CD4-positive, alpha-beta T cell treated with Interleukin-4 for 1 hour (primary cell): ENCODE measurements at regions not wholly inside any gene's neighbourhood (a gene's known extent, or its start where the extent isn't known, plus 50 kb on each side); places are given as distances from the start of the nearest gene placed in this dataset.
"Not testable (repeated sequence)": the region's sequence is repeated elsewhere in the genome, so short reads cannot be mapped to it uniquely, and the experiment has no call there.

Source experiments
- DNase-seq, 2 donors: peaks; one replicate each; pipeline ENCODE4 v3.0.0-alpha.2; 2020 to 2022

DNA sequence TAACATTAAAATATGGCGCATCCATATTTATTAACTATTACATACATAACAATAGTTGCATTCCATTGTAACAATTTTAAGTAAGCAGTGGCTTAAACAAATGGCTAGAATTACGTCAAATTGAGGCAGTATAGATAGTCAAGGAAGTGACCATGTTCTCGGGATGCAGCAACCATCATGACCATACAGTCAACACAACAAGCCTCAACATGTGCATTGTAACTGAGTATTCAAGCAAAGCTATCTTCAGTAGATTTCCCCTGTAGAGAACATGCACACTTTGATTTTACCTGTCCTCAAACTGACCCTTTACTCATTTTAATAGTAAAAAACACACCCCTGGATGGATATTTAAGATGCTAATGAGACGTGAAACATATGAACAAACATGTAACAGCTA is 356.4 kb downstream of the HINT1 start:
- no peak for DNase-seq

DNA sequence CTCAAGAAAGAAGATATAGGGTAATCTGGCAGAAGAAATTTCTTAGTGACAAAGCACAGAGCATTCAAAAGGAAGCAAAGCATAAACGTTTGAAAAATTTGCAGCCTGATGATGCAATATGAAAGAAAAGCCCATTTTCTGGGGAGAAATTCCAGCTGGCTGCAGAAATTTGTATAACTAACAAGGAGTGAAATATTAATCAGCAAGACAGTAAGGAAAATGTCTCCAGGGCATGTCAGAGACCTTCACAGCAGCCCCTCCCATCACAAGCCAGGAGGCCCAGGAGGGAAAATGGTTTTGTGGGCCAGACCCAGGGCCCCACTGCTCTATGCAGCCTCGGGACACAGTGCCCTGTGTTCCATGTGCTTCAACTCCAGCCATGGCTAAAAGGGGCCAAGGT is 359.4 kb downstream of the HINT1 start:
- DNase-seq, result no peak

DNA sequence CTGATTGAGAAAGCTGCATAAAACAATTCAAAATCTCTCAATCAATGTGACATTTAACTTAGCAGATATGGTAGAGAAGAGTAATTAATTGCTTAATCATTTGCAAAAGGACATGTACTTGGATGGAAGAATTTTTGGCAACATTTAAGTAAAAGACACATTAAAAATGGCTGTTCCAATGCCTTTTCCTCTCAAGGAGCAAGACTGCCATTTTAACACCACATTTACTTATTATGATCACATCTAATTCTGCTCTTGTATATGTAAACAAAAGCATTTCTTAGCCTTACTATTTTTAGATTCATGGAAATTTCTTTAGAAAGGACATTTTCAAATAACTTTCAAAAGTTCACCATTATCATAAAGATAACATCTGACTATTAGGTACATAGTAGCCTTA is 360.0 kb downstream of the HINT1 start:
- no peak for DNase-seq

DNA sequence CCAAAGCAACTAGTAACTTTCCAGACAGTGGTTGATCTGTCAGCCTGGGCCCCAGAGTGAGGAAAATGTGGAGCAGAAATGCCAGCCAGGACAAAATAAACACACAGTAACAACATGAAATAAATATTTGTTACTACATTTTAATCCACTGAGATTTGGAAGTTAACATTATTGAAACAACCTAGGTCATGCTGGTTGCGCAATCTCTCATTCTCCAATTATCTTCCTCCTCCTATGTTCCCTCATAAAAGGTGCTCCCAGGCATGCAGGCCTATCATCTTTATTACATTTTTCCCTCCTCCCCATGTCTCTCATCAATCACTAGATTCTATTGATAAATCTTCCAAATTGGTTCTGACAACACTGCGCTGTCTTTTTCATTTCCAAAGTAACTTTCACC is 363.1 kb downstream of the HINT1 start:
- no peak for DNase-seq

DNA sequence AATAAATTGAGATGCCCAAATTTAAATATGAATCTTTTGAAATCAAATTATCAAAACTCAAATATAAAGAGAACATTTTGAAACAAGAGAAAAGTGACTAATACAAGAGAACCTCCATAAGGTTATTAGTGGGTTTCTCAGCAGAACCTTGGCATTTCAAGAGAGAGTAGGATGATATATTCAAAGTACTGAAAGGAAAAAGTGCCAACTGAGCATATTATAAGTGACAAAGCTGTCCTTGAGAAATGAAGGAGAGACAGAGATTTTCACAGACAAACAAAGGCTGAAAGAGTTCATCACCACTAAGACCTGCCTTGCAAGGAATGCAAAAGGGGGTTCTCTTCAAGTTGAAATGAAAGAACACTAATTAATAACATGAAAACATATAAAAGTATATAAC is 366.0 kb downstream of the HINT1 start:
- no peak for DNase-seq

DNA sequence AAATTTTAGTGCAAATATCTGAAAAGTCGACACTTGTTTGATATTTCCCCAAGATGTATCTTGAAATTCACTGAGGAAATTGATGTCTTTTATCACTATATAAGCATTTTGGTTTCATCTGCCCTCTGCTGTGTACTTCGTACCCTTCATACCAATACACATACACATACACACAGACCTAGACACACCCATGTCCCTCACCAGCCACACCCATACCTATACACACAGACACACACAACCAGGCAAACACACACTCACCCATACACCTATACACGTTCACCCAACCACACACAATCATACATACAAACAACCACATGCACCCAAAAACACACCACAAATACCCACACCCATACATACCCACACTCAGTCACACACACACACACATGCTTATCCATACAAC is 367.8 kb downstream of the HINT1 start:
- no peak for DNase-seq

DNA sequence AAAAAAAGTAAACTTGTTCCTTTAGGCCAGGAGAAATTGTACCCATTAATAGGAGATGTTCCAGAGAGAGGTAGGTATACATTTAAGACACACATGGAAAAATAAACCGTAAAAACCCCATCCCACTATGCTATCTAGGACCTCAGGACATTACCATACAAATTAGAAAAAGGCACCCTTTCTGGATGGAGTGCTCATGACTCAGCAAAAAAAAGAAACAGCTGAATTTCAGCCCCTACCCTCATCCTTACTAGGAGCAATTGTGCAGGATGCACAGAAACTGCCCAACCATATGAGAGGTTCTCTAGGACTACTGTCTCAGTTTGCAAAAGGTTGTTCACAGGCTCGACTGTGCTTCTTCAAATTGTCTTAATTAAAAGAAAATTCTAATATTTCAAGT is 368.2 kb downstream of the HINT1 start:
- DNase-seq, result no peak

DNA sequence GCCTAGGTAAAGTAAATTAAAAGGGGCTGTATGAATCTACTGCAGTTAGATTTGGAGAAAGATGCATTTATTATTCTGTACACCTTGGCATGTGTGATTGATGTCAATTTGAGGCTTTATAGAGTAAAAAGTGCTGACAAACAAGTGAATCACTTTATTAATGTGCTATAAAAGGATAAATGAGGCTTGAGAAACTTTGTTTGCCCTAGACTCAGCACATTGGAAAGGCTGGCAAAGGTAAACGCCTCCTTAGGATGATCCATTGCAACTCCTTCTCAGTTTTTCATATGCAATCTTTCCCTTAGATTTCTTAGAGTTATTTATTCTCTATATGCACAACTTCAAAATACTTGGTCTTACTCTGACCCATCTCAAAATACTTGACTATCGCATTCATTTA is 369.0 kb downstream of the HINT1 start:
- no peak for DNase-seq

DNA sequence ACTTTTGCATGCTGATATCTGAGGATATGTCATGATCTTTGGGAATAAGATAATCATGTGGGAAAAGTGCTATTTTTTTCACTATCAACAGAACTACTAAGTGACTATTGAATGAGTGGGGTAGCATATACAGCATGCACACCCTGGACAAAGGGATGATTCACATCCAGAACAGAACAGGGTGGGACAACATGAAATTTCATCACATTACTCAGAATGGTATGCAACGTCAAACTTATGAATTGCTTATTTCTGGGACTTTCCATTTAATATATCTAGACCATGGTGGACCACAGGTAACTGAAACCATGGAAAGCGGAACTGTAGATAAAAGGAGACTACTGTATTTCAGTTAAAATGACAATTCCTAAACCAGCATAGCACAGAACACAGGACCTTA is 370.0 kb downstream of the HINT1 start:
- no peak for DNase-seq

DNA sequence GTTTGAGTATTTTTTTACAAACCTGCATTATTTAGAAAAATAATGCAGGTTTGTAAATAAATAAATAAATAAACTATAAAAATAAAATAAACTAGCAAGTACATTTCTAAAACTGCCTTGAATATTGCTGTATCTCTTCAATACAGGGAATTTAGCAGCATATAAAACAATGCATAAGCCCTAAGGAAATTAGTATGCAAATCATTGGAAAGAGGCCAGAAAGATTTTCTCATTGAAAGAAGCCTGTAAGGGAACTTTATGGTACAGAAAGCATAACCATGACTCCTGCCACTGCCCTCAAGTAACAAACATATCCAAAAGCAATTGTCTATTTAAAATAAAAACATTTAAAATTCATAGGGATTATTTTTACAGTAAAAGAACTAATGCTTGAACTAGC is 387.3 kb downstream of the HINT1 start:
- no peak for DNase-seq

DNA sequence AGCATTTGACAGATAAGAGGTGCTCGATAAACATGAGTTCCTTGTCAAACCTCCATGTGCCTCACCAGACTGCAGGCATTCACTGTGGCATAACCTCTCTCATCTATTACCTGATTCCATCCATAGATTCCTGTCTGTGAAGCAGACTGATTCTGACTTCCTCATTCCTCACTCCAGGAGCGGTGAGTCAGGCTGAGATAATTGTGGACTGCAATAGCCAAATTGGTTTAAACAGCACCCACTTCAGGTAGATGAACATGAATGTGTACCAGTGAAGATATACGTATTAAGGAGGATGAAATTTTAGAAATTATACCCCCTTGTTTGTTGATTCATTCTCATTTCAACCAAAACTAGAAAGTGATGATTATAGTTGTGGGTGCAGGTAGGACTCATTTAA is 391.2 kb downstream of the HINT1 start:
- DNase-seq, result no peak

DNA sequence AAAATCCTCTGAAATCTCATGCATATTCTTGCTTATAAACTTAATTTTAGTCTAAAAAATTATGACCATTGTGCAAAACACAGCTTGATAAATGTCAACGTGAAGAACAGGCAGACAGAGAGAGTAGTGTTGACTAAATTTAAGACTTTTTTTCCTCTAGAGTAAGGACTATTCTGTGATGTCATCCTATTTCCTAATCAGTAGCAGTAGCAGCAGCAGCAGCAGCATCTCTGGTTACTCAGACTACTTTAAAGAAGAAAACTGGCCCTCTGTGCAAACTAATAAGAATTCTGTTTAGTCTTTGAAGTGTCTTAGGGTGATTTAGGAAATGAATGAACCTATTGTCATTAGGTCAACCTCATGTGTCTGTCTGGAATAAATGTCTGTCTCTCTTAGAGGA is 403.0 kb downstream of the HINT1 start:
- no peak for DNase-seq

DNA sequence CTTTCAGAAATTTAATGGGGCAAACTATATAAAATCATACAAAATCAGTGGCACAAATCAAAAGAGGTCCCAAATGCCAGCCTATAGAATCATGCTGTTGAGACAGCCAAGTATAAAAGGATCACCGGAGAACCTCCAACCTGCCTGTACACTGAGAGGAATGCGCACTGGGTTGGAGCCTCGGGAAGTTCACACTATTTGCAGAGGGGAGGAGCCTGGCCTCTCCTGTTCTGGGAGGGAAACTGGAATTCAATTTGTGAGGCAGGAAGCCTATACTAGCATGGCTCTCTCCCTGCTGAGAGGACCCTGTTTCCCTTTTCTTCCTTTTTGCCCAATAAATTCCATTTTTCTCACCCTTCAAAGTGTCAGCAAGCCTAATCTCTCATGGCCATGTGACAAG is 406.0 kb downstream of the HINT1 start:
- no peak for DNase-seq

DNA sequence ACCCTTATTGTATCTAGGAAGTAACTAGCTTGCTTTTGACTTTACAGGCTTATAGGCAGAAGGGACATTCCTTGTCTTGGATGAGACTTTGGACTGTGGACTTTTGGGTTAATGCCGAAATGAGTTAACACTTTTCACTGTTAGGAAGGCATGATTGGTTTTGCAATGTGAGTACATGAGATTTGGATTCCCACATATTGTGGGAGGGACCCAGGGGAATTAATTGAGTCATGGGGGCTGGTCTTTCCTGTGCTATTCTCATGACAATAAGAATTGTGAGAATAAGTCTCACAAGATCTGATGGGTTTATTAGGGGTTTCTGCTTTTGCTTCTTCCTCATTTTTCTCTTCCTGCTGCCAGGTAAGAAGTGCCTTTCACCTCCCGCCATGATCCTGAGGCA is 417.5 kb downstream of the HINT1 start:
- no peak for DNase-seq

DNA sequence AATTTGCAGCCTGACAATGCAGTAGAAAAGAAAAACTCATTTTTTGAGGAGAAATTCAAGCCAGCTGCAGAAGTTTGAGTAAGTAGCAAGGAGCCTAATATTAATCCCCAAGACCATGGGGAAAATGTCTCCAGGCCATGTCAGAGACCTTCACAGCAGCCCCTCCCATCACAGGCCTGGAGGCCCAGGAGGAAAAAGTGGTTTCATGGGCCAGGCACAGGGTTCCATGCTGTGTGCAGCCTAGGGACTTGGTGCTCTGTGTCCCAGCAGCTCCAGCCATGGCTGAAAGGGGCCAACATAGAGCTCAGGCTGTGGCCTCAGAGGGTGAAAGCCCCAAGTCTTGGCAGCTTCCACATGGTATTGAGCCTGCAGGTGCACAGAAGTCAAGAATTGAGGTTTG is 418.4 kb downstream of the HINT1 start:
- DNase-seq, result not testable (repeated sequence)

DNA sequence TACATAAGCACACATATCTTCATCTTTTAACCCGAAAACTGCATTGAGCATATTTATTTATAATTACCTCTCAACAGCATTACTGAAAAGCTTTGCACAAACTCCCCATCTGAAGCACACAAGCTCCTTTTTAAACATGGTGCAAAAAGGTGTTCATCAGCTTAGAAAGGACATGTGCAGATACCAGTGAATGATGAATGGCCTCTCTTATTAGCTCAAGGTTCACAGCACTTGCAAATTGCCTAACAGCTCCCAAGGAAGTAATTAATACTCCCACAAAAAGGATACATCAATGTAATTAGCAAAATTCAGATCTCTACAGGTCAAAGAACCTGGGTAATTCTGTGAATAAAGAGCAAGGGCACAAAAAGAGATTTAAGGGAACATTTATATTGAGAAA is 422.0 kb downstream of the HINT1 start:
- no peak for DNase-seq

DNA sequence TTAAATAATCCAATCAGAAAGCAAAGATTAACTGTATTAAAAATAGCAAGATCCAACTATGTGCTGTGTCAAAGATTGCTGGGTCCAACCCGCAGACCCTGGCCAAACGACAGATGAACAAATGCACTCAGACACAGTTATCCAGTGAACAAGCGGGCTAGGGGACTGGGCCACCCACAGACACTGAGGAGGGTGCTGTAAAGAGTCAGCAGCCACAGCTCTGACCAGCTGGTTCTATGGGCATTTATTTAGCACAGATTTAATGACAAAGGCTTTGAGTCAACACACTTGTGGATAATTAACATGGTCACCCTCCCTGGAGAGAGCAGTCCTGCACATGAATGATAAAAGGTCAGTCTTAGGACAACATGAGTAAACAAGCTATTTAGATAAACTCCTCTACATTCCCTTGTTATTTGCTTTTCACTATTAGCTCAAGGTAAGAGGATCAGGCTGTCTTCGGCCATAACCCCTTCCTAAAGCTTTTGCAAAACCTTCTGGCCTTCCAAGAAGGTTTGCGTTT is 424.9 kb downstream of the HINT1 start:
- DNase-seq, result no peak

DNA sequence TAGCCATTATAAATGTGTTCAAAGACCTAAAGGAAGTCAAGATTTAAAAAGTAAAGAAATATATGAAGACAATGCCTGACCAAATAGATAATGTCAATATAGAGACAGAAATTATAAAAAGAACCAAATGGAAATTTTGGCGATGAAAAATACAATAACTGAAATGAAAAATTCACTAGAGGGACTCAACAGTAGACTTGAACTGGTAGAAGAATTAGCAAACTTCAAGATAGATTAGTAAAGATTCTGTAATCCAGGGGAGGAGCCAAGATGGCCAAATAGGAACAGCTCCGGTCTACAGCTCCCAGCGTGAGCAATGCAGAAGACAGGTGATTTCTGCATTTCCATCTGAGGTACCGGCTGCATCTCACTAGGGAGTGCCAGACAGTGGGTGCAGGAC is 433.2 kb downstream of the HINT1 start:
- no peak for DNase-seq

DNA sequence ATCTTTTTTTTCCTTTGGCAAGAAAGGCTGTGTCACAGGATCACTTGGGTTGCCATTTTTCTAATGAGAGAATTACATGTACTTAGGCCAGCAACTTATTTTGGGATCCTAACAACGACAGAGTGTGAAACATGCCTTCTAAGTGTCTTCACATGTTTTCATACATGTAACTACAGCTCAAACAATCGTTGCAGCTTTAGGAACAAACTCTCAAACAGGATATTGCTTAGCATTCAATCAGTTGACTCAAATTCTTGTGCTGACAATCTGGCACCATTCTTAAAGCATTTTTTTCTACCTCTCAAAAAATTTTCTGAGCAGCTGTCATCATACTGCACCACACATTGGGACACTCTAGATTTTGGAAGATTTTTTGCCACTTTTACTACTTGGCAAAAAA is 435.5 kb downstream of the HINT1 start:
- DNase-seq, result no peak

DNA sequence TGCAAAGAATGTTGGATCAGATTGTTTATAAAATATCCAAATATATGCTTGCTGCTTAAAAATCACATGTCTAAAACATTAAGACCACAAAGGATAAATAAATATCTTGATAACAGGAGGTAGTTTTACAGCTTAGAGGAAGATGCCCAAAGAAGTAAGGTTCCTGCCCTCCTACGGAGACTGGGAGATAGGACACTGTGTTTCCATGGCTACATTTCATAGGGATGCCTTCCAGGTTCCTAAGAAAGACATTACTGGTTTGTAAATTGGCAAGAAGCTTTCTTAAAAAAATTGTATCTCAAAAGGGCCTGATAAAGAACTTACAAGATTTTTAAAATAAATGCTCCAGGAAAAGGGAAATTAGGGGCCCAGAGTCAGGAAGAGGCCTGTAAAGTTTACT is 437.2 kb downstream of the HINT1 start:
- no peak for DNase-seq

DNA sequence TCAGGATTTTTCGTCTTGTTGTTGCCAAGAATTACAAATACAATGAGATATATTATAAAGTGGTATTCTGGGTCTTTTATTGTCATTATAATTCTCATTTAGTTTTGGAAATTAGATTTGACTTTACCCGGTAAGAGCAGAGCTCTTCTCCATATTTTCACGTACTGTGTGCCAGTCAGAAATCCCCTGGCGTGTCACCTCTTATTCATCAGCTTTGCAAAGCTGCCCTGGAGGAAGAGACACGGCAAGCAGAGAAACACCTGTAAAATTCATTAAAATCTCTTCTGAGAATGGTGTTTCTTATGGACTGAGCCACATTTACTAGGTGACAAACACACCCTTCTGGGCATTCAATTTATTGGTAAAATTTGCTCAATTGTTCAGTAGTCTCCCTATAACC is 440.4 kb downstream of the HINT1 start:
- no peak for DNase-seq

DNA sequence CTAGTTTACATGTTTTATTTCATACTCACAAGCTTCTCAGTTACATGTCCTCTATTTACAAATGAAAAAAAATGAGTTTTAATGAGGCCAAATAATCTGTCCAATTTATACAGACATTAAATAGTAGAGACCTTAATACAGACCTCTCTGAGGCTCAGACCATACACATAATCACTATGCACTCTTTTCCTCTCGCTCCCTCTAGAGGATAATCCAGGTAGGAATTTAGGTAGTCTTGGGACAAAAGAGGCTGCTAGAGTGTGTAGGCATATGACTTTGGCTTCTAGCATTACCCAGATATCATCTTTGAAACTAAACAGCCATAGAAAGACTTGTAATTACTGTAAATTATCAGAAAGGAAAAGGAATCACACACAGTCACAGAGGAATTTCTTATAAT is 444.7 kb downstream of the HINT1 start:
- no peak for DNase-seq

DNA sequence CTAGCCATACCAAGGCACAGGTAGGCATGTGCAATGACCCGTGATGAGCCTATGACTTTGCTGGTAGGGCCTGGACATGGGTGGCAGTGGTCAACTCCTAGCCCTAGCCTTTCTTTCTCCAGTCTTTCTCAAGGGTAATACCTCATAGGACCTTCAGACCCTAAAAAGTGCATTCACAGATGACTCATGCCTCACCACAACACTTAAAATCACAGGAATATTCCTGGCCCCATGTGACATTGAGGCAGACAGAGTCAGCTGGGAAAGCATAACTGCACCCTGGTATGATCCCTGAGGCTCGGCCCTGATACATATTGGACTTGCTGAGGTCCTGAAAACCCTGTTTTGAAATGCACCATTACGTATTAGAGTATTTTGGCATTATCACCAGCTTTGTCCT is 449.5 kb downstream of the HINT1 start:
- DNase-seq, result no peak

DNA sequence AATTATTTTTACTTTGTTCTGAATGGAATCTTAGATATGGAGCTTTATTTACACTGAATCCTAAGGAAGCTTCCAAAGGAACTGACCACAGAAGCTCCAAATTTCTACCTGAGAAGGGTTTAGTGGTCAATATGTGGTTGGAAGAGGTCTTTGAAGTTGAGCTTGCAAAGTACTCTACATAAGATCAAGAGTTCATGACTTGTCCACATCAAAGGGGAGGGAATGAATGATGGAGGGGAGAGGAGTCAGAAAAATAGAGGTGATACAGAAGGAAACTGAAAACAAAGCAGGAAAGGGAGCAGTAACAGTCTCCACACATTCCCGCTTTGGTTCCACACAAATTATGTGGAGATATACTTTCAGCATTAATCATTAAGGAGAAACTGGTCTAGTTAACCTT is 450.9 kb downstream of the HINT1 start:
- DNase-seq, result no peak

DNA sequence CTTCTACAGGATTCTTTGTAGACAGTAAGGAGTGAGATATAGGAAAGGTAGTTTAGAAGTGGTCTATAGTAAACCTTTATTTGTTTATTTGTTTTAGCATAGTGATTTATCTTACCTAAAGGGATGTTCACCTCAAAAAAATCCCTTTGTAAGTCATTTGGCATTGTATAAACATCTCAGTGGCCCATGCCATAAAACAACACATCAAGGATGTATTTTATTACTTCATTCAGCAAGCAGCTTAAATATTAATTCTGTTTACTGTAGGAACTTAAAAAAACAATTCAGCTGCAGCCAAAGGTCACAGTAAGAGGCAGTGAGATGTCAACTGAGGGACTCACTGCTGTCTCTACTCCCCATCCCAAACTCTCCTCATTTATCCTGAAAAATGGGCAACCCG is 452.7 kb downstream of the HINT1 start:
- no peak for DNase-seq

DNA sequence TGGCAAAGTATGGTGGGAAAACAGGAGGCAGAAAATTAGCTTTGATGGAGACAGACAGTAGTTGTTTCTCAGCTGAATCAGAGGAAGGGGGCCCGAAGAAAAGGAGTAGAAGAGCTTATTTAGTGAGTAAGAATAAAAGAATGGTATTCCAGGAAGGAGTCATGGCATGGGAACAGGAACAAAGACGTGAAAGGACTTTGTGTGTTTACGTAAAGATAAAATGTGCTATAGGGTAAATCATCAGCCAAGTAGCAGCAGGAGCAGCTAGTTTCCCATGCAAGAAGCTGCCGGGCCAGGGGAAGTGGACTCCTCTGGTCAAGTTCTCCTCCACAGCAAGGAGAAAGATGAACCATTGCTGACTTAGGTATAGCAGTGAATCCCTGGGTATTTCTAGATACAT is 454.5 kb downstream of the HINT1 start:
- no peak for DNase-seq
